Left ventricle myocardium inferior (tissue), 1 donor: ENCODE measurements at regions not wholly inside any gene's neighbourhood (a gene's known extent, or its start where the extent isn't known, plus 50 kb on each side); places are given as distances from the start of the nearest gene placed in this dataset.

Source experiments
- DNase-seq: peaks from one replicate; pipeline ENCODE4 v3.0.0-alpha.2; 2020
- H3K27ac ChIP-seq: fragments of 200-600 bp; replicated peaks from 2 replicates; pipeline ENCODE4 v1.8.0; 2021
- H3K27me3 ChIP-seq: fragments of 200-600 bp; 2 replicates; pipeline ENCODE4 v1.8.0; 2021; ENCODE audit warnings: low read depth
- H3K36me3 ChIP-seq: fragments of 200-600 bp; 2 replicates; pipeline ENCODE4 v1.8.0; 2021
- H3K4me1 ChIP-seq: fragments of 200-600 bp; 2 replicates; pipeline ENCODE4 v1.8.0; 2021
- H3K4me3 ChIP-seq: fragments of 200-600 bp; 2 replicates; pipeline ENCODE4 v1.8.0; 2021; ENCODE audit warnings: mild to moderate bottlenecking, moderate library complexity
- H3K9me3 ChIP-seq: fragments of 200-600 bp; replicated peaks from 2 replicates; pipeline ENCODE4 v1.8.0; 2021
- CTCF ChIP-seq: fragments of 200-600 bp; IDR thresholded peaks from 2 replicates; pipeline ENCODE4 v1.8.0; 2021; ENCODE audit warnings: antibody characterized with exemption, mild to moderate bottlenecking, borderline replicate concordance
- intact Hi-C: fragments of 100-400 bp; cut with micrococcal nuclease; formaldehyde crosslinking; loops from one replicate; pipeline ENCODE4 v1.11.0; 2022
- donor health status: DM: no; HTN: yes; CAD: no; lungs with severe emphysema.

- H3K4me3 ChIP-seq, result no peak overlapping the region
- H3K4me1 ChIP-seq, result no peaks in the 10 kb centered on the region
- peaks cover 71% of the 10 kb centered on the region for H3K27me3 ChIP-seq
- TF ChIP-seq CTCF, result no peak
- no peaks in the 10 kb centered on the region for H3K36me3 ChIP-seq
- no peak overlapping the region for H3K27ac ChIP-seq
- no peak for DNase-seq
- peaks cover 6% of the 10 kb centered on the region for H3K9me3 ChIP-seq
- intact Hi-C loops, result no loop called here
These were observed 118.3 kb upstream of the SHH start for GRCh38 chr7:155930527-155930926.

DNA sequence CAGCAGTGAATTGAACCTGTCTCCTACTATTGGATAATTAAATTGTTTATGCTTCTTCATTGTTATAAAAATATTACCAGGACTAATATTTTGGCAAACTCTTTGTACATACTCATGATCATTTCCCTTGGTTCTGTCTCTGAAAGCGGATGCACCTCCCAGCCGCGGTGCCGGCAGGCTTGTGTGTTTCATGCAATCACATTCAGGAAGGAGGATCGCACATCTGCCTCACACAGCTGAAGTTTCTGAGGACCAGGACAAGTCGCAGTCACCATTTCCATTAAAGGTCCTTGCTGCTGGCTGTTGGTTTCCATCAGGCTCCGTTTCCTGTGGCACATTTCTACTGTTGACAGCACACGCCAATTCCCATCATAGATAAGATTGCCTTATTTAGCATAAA, 117.8 kb upstream of the SHH start:
- Histone ChIP-seq H3K4me3 (no peak overlapping the region), H3K36me3 (no peaks in the 10 kb centered on the region), H3K27ac (no peak overlapping the region), H3K4me1 (no peaks in the 10 kb centered on the region), H3K27me3 (peaks cover 71% of the 10 kb centered on the region), H3K9me3 (peaks cover 6% of the 10 kb centered on the region)
- no peak for DNase-seq
- intact Hi-C loops, result no loop called here
- TF ChIP-seq CTCF, result no peak

DNA sequence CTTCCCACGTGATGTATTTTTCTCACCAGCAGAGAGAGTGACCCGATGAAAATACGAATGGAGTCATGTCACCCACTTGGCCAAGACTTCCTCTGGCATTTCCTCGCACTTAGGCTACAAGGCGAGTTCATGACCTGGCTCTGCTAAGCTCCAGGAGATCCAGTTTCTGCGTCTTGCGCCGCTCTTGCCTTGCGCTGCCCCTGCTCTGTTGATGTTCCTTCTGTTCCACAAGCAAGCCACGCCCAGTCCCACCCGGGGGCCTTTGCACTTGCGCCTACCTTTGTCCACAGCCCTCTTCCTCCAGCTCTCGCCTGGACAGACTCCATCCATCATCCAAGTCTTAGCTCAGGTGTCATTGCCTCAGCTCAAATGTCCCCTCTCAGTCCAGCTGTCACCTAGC, 116.3 kb upstream of the SHH start:
- Histone ChIP-seq H3K4me3 (no peak overlapping the region), H3K27me3 (peaks cover 74% of the 10 kb centered on the region), H3K36me3 (no peaks in the 10 kb centered on the region), H3K4me1 (no peaks in the 10 kb centered on the region), H3K27ac (no peak overlapping the region), H3K9me3 (peaks cover 6% of the 10 kb centered on the region)
- intact Hi-C loops, result no loop called here
- no peak for TF ChIP-seq CTCF
- no peak for DNase-seq

- no peak for TF ChIP-seq CTCF
- DNase-seq, result no peak
- no peak overlapping the region for H3K27ac ChIP-seq
- peaks cover 74% of the 10 kb centered on the region for H3K27me3 ChIP-seq
- H3K4me1 ChIP-seq, result no peaks in the 10 kb centered on the region
- intact Hi-C loops, result no loop called here
- H3K9me3 ChIP-seq, result peaks cover 6% of the 10 kb centered on the region
- no peaks in the 10 kb centered on the region for H3K36me3 ChIP-seq
- H3K4me3 ChIP-seq, result no peak overlapping the region
These were observed 115.6 kb upstream of the SHH start for GRCh38 chr7:155927905-155928304.

GRCh38 chr7:155925682-155926081, 113.4 kb upstream of the SHH start:
- intact Hi-C loops, result no loop called here
- DNase-seq, result no peak
- H3K4me1 ChIP-seq, result no peaks in the 10 kb centered on the region

More at GRCh38 chr7:155925682-155926081, 113.4 kb upstream of the SHH start:
- H3K9me3 ChIP-seq, result peaks cover 6% of the 10 kb centered on the region
- no peaks in the 10 kb centered on the region for H3K36me3 ChIP-seq
- no peak for TF ChIP-seq CTCF
- H3K27ac ChIP-seq, result no peak overlapping the region
- H3K27me3 ChIP-seq, result peaks cover 74% of the 10 kb centered on the region
- no peak overlapping the region for H3K4me3 ChIP-seq
